Sigmoid colon (tissue), 4 donors: ENCODE measurements at regions not wholly inside any gene's neighbourhood (a gene's known extent, or its start where the extent isn't known, plus 50 kb on each side); places are given as distances from the start of the nearest gene placed in this dataset.

ENCODE experiments used
- POLR2A ChIP-seq, 2 donors: fragments of 450-650 bp; IDR thresholded peaks; one replicate each; pipeline ENCODE4 v1.6.1; 2016; ENCODE audit warnings: antibody characterized with exemption in 2 of 2, mild to moderate bottlenecking in 2 of 2, moderate library complexity in 2 of 2
- POLR2AphosphoS5 ChIP-seq, 4 donors: sonication (generic); formaldehyde crosslinking; IDR thresholded peaks; one replicate each; pipeline ENCODE4 v1.6.1; 2017; ENCODE audit warnings: antibody characterized with exemption in 4 of 4
- TF ChIP-seq, protein P1 (sequence below), 4 experiments: fragments of 450-650 bp in 3 of 4; fragments of 200-600 bp in 1 of 4; IDR thresholded peaks; one replicate each; pipeline ENCODE4 v1.5.1; 2016 to 2019; ENCODE audit warnings: antibody characterized with exemption in 4 of 4, mild to moderate bottlenecking in 3 of 4, moderate library complexity in 2 of 4

DNA sequence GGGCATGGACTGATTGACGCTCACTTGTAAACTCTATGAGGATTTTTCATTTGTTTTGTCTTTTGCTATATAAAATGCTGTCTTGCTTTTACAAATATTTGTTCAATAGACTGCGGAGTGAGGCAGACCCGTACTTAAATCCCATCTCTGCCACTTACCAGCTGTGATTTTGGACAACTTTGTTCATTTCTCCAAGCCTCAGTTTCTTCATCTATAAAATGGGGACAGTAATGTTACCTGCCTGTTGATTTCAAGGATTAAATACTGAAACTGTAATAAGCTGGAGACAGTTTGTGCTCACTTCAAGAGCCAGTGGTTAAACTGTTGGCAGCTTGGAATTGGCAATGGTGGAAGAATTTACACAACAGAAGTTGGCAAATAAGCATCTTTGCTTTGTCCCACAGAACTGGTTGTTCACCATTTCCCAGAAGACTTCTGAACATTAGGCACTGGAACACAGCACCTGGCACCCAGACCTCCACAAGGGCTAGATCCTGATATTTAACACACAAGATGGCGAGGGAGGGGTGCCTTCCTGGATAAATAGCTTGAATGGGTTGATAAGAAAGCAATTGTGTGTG is 479.2 kb downstream of the QKI start:
- TF ChIP-seq, protein P1, sequence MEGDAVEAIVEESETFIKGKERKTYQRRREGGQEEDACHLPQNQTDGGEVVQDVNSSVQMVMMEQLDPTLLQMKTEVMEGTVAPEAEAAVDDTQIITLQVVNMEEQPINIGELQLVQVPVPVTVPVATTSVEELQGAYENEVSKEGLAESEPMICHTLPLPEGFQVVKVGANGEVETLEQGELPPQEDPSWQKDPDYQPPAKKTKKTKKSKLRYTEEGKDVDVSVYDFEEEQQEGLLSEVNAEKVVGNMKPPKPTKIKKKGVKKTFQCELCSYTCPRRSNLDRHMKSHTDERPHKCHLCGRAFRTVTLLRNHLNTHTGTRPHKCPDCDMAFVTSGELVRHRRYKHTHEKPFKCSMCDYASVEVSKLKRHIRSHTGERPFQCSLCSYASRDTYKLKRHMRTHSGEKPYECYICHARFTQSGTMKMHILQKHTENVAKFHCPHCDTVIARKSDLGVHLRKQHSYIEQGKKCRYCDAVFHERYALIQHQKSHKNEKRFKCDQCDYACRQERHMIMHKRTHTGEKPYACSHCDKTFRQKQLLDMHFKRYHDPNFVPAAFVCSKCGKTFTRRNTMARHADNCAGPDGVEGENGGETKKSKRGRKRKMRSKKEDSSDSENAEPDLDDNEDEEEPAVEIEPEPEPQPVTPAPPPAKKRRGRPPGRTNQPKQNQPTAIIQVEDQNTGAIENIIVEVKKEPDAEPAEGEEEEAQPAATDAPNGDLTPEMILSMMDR (IDR thresholded peaks at IDR 0.05), result no peak
- TF ChIP-seq POLR2AphosphoS5 (IDR thresholded peaks at IDR 0.05) (no peak), POLR2A (IDR thresholded peaks at IDR 0.05) (no peak)
